ENCODE measurements at regions not wholly inside any gene's neighbourhood (a gene's known extent, or its start where the extent isn't known, plus 50 kb on each side); places are given as distances from the start of the nearest gene placed in this dataset.

- TF ChIP-seq POLR2A (IDR thresholded peaks at IDR 0.05; ENCODE audit: low read length) (no peak), GATA1 (IDR thresholded peaks at IDR 0.05; ENCODE audit: low read depth, low read length) (no peak)
Observed at GRCh38 chr4:71206763-71207162, 132.1 kb upstream of the SLC4A4 start.
